K562 (cell line): ENCODE measurements at regions not wholly inside any gene's neighbourhood (a gene's known extent, or its start where the extent isn't known, plus 50 kb on each side); places are given as distances from the start of the nearest gene placed in this dataset.

Experiments used
- ATAC-seq: fragments of 200-7000 bp; cut with Tn5 transposase; 3 replicates; pipeline ENCODE4 v1.9.1; 2020; ENCODE audit warnings: moderate library complexity
- BruUV-seq: library from RNA; stranded (reverse); fragments of 400-500 nt; replicated peaks from 2 replicates; lab custom pipeline; 2021; lab: Mats Ljungman, UMichigan
- CTCF ChIA-PET: fragments of 300-600 bp; formaldehyde crosslinking; extraction: SDS; loops from one replicate; lab custom pipeline; 2021; ENCODE audit warnings: low intra/inter-chr PET ratio; lab: Yijun Ruan, JAX
- POLR2A ChIA-PET: fragments of 300-600, 350-650 bp; sonication (Branson Sonifier 250); formaldehyde crosslinking; extraction: SDS; loops from one replicate; lab custom pipeline; 2021; ENCODE audit warnings: antibody characterized with exemption, inconsistent platforms; lab: Yijun Ruan, JAX
- DNase-seq, 4 experiments: peaks; one replicate each; pipeline versions ENCODE4 v3.0.0 to v3.0.0-alpha.2; 2011 to 2018; ENCODE audit warnings: low spot score in 3 of 4, mixed read lengths in 3 of 4; ENCODE audit errors: extremely low read depth in 1 of 4
- FAIRE-seq: peaks from 2 replicates; lab custom pipeline; 2011; peaks lifted over from hg19 to GRCh38; lab: Jason Lieb, UNC
- H2AFZ ChIP-seq: 2 replicates; pipeline ENCODE4 v1.6.0; 2011; ENCODE audit warnings: low read depth, low read length, control low read depth, inconsistent platforms
- H3K27ac ChIP-seq: fragments of 200-600 bp; 3 replicates; pipeline ENCODE4 v1.8.0; 2011; ENCODE audit warnings: low read depth, mild to moderate bottlenecking, control low read depth, inconsistent platforms, low read length, moderate library complexity, mixed read lengths; ENCODE audit errors: extremely low read depth
- H3K27me3 ChIP-seq, 2 experiments: fragments of 300-600 bp in 1 of 2; 2 replicates in 1 of 2; 3 replicates in 1 of 2; pipeline versions ENCODE4 v1.6.0 to v1.8.0; 2011; ENCODE audit warnings: inconsistent platforms in 2 of 2, low read length in 2 of 2, mild to moderate bottlenecking in 1 of 2, mixed read lengths in 1 of 2, moderate library complexity in 1 of 2; ENCODE audit not compliant: control insufficient read depth in 2 of 2, insufficient read depth in 2 of 2
- H3K36me3 ChIP-seq: fragments of 300-600 bp; 3 replicates; pipeline ENCODE4 v1.8.0; 2011; ENCODE audit warnings: mild to moderate bottlenecking, low read length, inconsistent platforms; ENCODE audit not compliant: control insufficient read depth, insufficient read depth
- H3K4me1 ChIP-seq, 2 experiments: fragments of 200-600 bp in 1 of 2; replicated peaks in 1 of 2; 2 replicates in 1 of 2; 3 replicates in 1 of 2; pipeline versions ENCODE4 v1.5.1 to v1.8.0; 2011; ENCODE audit warnings: inconsistent platforms in 2 of 2, low read length in 2 of 2, mild to moderate bottlenecking in 1 of 2, mixed read lengths in 1 of 2, moderate library complexity in 1 of 2; ENCODE audit not compliant: control insufficient read depth in 2 of 2, insufficient read depth in 2 of 2
- H3K4me2 ChIP-seq: 2 replicates; pipeline ENCODE4 v1.6.1; 2011; ENCODE audit warnings: low read length, control low read depth, inconsistent platforms, mixed read lengths; ENCODE audit not compliant: insufficient read depth
- H3K4me3 ChIP-seq: fragments of 200-600 bp; sonication (generic), shearing (Covaris generic); 2 replicates; pipeline ENCODE4 v1.5.1; 2016; ENCODE audit warnings: control low read depth, inconsistent platforms
- H3K79me2 ChIP-seq: fragments of 200-600 bp; 3 replicates; pipeline ENCODE4 v1.8.0; 2011; ENCODE audit warnings: low read length, inconsistent platforms; ENCODE audit not compliant: control insufficient read depth, insufficient read depth
- H3K9ac ChIP-seq, 2 experiments: 2 replicates each; pipeline versions ENCODE4 v1.6.0 to v1.6.1; 2011; ENCODE audit warnings: low read depth in 2 of 2, low read length in 2 of 2, control low read depth in 1 of 2, inconsistent platforms in 1 of 2, mild to moderate bottlenecking in 1 of 2, mixed read lengths in 1 of 2; ENCODE audit not compliant: insufficient read depth in 1 of 2
- H3K9me1 ChIP-seq: one replicate; pipeline ENCODE4 v1.6.0; 2011; ENCODE audit warnings: inconsistent platforms, mild to moderate bottlenecking, low read length, moderate library complexity; ENCODE audit not compliant: control insufficient read depth, insufficient read depth
- H3K9me3 ChIP-seq: replicated peaks from 2 replicates; pipeline ENCODE4 v1.5.1; 2011; ENCODE audit warnings: low read depth, low read length, inconsistent platforms; ENCODE audit not compliant: control insufficient read depth, insufficient read depth
- H4K20me1 ChIP-seq: replicated peaks from 2 replicates; pipeline ENCODE4 v1.6.1; 2011; ENCODE audit warnings: low read length, inconsistent platforms, mixed read lengths; ENCODE audit not compliant: control insufficient read depth, insufficient read depth
- CEBPG ChIP-seq, 3 experiments: fragments of 200-800 bp in 1 of 3; sonication (Bioruptor generic) in 1 of 3; sonication (generic) in 1 of 3; formaldehyde crosslinking in 1 of 3; IDR thresholded peaks in 2 of 3; conservative IDR thresholded peaks in 1 of 3; 2 replicates each; pipeline versions ENCODE4 v1.6.1 to v1.8.0; 2016 to 2022; ENCODE audit warnings: missing compliant biosample characterization in 2 of 3, missing genetic modification characterization in 2 of 3, mild to moderate bottlenecking in 1 of 3, missing genetic modification reagents in 1 of 3
- COPS2 ChIP-seq: fragments of 450-650 bp; conservative IDR thresholded peaks from 2 replicates; pipeline ENCODE4 v1.6.1; 2016; ENCODE audit warnings: mild to moderate bottlenecking, moderate library complexity
- MCM7 ChIP-seq, 2 experiments: fragments of 450-650 bp; IDR thresholded peaks; 2 replicates each; pipeline ENCODE4 v1.6.1; 2016 to 2018
- SREBF1 ChIP-seq: fragments of 150-350 bp; IDR thresholded peaks from 2 replicates; pipeline ENCODE4 v1.6.1; 2014; ENCODE audit warnings: antibody characterized with exemption, low read depth, low read length, borderline replicate concordance
- TEAD2 ChIP-seq: fragments of 450-650 bp; IDR thresholded peaks from 2 replicates; pipeline ENCODE4 v1.6.1; 2016; ENCODE audit warnings: missing genetic modification characterization, control low read depth, missing compliant biosample characterization
- XRCC3 ChIP-seq: fragments of 450-650 bp; IDR thresholded peaks from 2 replicates; pipeline ENCODE4 v1.6.1; 2017; ENCODE audit warnings: mild to moderate bottlenecking, moderate library complexity
- ZBTB17 ChIP-seq: fragments of 450-650 bp; formaldehyde crosslinking; IDR thresholded peaks from 2 replicates; pipeline ENCODE4 v1.4.0; 2020; ENCODE audit warnings: mild to moderate bottlenecking
- ZNF830 ChIP-seq: fragments of 250-450 bp; sonication (Bioruptor Pico); IDR thresholded peaks from 2 replicates; pipeline ENCODE4 v1.5.0; 2021; ENCODE audit warnings: mild to moderate bottlenecking
- WGBS: fragments of 100-300 bp; shearing (Covaris generic); methylation state at CpG from one replicate; pipeline ENCODE4 v1.1.6; 2016; ENCODE audit warnings: low coverage, mixed read lengths; ENCODE audit not compliant: insufficient coverage; ENCODE audit errors: missing lambda C conversion rate; 5-methylcytosine and 5-hydroxymethylcytosine counted together
- in situ Hi-C: fragments of 300-500 bp; cut with MboI; formaldehyde crosslinking; loops from 4 replicates; pipeline ENCODE4 v1.15.0; 2018; ENCODE audit warnings: inconsistent platforms, mixed read lengths
- intact Hi-C: fragments of 100-400 bp; cut with micrococcal nuclease; formaldehyde crosslinking; loops from 2 replicates; pipeline ENCODE4 v1.14.2; 2022
- TF ChIP-seq, protein P1 (sequence below): fragments of 250-450 bp; sonication (Bioruptor Pico); IDR thresholded peaks from 2 replicates; pipeline ENCODE4 v1.4.0; 2020; ENCODE audit warnings: mild to moderate bottlenecking, moderate library complexity
- TF ChIP-seq, protein P2 (sequence below): sonication (generic); formaldehyde crosslinking; IDR thresholded peaks from 2 replicates; pipeline ENCODE4 v1.8.0; 2022; ENCODE audit warnings: mild to moderate bottlenecking, missing genetic modification reagents
- TF ChIP-seq, protein P3 (sequence below): fragments of 150-350 bp; conservative IDR thresholded peaks from 2 replicates; pipeline ENCODE4 v1.6.1; 2014; ENCODE audit warnings: low read length
- TF ChIP-seq, protein P4 (sequence below): fragments of 450-650 bp; formaldehyde crosslinking; IDR thresholded peaks from 2 replicates; pipeline ENCODE4 v1.4.0; 2022; ENCODE audit warnings: mild to moderate bottlenecking, moderate library complexity

DNA sequence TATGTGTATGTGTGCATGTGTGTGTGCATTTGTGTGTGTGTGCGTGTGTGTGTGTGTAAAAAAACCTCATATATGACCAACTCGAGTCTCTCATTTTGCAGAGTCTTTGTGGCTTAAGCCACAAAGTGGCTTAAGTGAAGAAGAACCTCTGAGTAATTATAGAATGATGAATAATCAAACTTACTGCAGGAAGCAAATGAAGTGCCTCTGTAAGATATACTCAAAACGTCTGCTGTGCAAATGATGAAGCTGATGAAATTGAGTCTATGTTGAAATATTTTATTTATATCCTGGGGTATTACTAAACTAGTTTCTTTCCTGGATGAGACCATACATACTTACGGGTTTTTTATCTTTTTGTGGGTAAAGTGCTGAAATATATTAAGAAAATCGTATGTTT is 1198.7 kb downstream of the PCDH7 start:
- Histone ChIP-seq H3K27ac (no peak overlapping the region), H3K27me3 (no peaks in the 10 kb centered on the region), H3K9me3 (0 out of 2 replicates have a peak, but pooled peaks cover 1% of the 10 kb centered on the region), H3K9me1 (no peaks in the 10 kb centered on the region), H3K4me2 (no peak overlapping the region), H3K9ac (no peak overlapping the region), H3K4me1 (no peaks in the 10 kb centered on the region), H3K4me3 (no peak overlapping the region), H4K20me1 (no peaks in the 10 kb centered on the region), H3K36me3 (no peaks in the 10 kb centered on the region), H2AFZ (no peak overlapping the region), H3K79me2 (no peaks in the 10 kb centered on the region)
- WGBS: 0% methylated on average over 5 of the region's 5 CpGs
- FAIRE-seq (no peak), ATAC-seq (no peak), DNase-seq (no peak)
- intact Hi-C loops (no loop called here), in situ Hi-C loops (no loop called here)
- POLR2A ChIA-PET: no interaction called here
- CTCF ChIA-PET: no interaction called here
- no TSS peak for BruUV-seq
- TF ChIP-seq, protein P1, sequence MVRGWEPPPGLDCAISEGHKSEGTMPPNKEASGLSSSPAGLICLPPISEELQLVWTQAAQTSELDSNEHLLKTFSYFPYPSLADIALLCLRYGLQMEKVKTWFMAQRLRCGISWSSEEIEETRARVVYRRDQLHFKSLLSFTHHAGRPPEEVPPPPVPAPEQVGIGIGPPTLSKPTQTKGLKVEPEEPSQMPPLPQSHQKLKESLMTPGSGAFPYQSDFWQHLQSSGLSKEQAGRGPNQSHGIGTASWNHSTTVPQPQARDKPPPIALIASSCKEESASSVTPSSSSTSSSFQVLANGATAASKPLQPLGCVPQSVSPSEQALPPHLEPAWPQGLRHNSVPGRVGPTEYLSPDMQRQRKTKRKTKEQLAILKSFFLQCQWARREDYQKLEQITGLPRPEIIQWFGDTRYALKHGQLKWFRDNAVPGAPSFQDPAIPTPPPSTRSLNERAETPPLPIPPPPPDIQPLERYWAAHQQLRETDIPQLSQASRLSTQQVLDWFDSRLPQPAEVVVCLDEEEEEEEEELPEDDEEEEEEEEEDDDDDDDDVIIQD: no peak
- TF ChIP-seq ZNF830 (CRISPR knock-in tag) (no peak), COPS2 (no peak), XRCC3 (no peak), ZBTB17 (CRISPR knock-in tag) (no peak), SREBF1 (no peak), CEBPG (CRISPR knock-in tag; IDR thresholded peaks at IDR 0.05) (no peak), CEBPG (tag; conservative IDR thresholded peaks at IDR 0.05 in 1 of 2, IDR thresholded peaks at IDR 0.05 in 1 of 2) (no peak), MCM7 (IDR thresholded peaks at IDR 0.05) (no peak), TEAD2 (tag) (no peak)
- TF ChIP-seq, protein P2, sequence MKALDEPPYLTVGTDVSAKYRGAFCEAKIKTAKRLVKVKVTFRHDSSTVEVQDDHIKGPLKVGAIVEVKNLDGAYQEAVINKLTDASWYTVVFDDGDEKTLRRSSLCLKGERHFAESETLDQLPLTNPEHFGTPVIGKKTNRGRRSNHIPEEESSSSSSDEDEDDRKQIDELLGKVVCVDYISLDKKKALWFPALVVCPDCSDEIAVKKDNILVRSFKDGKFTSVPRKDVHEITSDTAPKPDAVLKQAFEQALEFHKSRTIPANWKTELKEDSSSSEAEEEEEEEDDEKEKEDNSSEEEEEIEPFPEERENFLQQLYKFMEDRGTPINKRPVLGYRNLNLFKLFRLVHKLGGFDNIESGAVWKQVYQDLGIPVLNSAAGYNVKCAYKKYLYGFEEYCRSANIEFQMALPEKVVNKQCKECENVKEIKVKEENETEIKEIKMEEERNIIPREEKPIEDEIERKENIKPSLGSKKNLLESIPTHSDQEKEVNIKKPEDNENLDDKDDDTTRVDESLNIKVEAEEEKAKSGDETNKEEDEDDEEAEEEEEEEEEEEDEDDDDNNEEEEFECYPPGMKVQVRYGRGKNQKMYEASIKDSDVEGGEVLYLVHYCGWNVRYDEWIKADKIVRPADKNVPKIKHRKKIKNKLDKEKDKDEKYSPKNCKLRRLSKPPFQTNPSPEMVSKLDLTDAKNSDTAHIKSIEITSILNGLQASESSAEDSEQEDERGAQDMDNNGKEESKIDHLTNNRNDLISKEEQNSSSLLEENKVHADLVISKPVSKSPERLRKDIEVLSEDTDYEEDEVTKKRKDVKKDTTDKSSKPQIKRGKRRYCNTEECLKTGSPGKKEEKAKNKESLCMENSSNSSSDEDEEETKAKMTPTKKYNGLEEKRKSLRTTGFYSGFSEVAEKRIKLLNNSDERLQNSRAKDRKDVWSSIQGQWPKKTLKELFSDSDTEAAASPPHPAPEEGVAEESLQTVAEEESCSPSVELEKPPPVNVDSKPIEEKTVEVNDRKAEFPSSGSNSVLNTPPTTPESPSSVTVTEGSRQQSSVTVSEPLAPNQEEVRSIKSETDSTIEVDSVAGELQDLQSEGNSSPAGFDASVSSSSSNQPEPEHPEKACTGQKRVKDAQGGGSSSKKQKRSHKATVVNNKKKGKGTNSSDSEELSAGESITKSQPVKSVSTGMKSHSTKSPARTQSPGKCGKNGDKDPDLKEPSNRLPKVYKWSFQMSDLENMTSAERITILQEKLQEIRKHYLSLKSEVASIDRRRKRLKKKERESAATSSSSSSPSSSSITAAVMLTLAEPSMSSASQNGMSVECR (CRISPR knock-in tag): no peak
- TF ChIP-seq, protein P3, sequence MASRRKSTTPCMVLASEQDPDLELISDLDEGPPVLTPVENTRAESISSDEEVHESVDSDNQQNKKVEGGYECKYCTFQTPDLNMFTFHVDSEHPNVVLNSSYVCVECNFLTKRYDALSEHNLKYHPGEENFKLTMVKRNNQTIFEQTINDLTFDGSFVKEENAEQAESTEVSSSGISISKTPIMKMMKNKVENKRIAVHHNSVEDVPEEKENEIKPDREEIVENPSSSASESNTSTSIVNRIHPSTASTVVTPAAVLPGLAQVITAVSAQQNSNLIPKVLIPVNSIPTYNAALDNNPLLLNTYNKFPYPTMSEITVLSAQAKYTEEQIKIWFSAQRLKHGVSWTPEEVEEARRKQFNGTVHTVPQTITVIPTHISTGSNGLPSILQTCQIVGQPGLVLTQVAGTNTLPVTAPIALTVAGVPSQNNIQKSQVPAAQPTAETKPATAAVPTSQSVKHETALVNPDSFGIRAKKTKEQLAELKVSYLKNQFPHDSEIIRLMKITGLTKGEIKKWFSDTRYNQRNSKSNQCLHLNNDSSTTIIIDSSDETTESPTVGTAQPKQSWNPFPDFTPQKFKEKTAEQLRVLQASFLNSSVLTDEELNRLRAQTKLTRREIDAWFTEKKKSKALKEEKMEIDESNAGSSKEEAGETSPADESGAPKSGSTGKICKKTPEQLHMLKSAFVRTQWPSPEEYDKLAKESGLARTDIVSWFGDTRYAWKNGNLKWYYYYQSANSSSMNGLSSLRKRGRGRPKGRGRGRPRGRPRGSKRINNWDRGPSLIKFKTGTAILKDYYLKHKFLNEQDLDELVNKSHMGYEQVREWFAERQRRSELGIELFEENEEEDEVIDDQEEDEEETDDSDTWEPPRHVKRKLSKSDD: no peak
- TF ChIP-seq, protein P4, sequence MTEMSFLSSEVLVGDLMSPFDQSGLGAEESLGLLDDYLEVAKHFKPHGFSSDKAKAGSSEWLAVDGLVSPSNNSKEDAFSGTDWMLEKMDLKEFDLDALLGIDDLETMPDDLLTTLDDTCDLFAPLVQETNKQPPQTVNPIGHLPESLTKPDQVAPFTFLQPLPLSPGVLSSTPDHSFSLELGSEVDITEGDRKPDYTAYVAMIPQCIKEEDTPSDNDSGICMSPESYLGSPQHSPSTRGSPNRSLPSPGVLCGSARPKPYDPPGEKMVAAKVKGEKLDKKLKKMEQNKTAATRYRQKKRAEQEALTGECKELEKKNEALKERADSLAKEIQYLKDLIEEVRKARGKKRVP (CRISPR knock-in tag): no peak
